Breast epithelium (tissue), 3 donors: ENCODE measurements at regions not wholly inside any gene's neighbourhood (a gene's known extent, or its start where the extent isn't known, plus 50 kb on each side); places are given as distances from the start of the nearest gene placed in this dataset.

ENCODE experiments used
- POLR2A ChIP-seq: fragments of 450-650 bp; IDR thresholded peaks from one replicate; pipeline ENCODE4 v1.6.1; 2016; ENCODE audit warnings: antibody characterized with exemption, mild to moderate bottlenecking, moderate library complexity
- POLR2AphosphoS5 ChIP-seq, 3 donors: sonication (generic); formaldehyde crosslinking; IDR thresholded peaks; one replicate each; pipeline ENCODE4 v1.6.1; 2017; ENCODE audit warnings: antibody characterized with exemption in 3 of 3
- TF ChIP-seq, protein P1 (sequence below), 3 donors: fragments of 450-650 bp; IDR thresholded peaks; one replicate each; pipeline ENCODE4 v1.5.1; 2016 to 2017; ENCODE audit warnings: antibody characterized with exemption in 3 of 3, mild to moderate bottlenecking in 3 of 3, moderate library complexity in 3 of 3

- no peak for TF ChIP-seq POLR2A
- TF ChIP-seq POLR2AphosphoS5 (IDR thresholded peaks at IDR 0.05), result no peak
- TF ChIP-seq, protein P1, sequence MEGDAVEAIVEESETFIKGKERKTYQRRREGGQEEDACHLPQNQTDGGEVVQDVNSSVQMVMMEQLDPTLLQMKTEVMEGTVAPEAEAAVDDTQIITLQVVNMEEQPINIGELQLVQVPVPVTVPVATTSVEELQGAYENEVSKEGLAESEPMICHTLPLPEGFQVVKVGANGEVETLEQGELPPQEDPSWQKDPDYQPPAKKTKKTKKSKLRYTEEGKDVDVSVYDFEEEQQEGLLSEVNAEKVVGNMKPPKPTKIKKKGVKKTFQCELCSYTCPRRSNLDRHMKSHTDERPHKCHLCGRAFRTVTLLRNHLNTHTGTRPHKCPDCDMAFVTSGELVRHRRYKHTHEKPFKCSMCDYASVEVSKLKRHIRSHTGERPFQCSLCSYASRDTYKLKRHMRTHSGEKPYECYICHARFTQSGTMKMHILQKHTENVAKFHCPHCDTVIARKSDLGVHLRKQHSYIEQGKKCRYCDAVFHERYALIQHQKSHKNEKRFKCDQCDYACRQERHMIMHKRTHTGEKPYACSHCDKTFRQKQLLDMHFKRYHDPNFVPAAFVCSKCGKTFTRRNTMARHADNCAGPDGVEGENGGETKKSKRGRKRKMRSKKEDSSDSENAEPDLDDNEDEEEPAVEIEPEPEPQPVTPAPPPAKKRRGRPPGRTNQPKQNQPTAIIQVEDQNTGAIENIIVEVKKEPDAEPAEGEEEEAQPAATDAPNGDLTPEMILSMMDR (IDR thresholded peaks at IDR 0.05), result no peak
Measured at GRCh38 chr6:50520326-50521266, 192.7 kb upstream of the TFAP2D start.
